Adrenal gland (tissue), 5 donors: ENCODE measurements at regions not wholly inside any gene's neighbourhood (a gene's known extent, or its start where the extent isn't known, plus 50 kb on each side); places are given as distances from the start of the nearest gene placed in this dataset.

Experiments
- CTCF ChIP-seq, 6 experiments: fragments of 450-650 bp in 4 of 6; fragments of 200-600 bp in 2 of 6; sonication (generic) in 1 of 6; IDR thresholded peaks; 1 replicate in 5 of 6; 2 replicates in 1 of 6; pipeline versions ENCODE4 v1.5.1 to v1.8.0; 2016 to 2021; ENCODE audit warnings: antibody characterized with exemption in 6 of 6, mild to moderate bottlenecking in 2 of 6, moderate library complexity in 1 of 6
- POLR2A ChIP-seq, 2 donors: fragments of 450-650 bp; IDR thresholded peaks; one replicate each; pipeline ENCODE4 v1.6.1; 2017; ENCODE audit warnings: antibody characterized with exemption in 2 of 2, mild to moderate bottlenecking in 2 of 2, moderate library complexity in 1 of 2
- donor health status: DM: no; HTN: no; CAD: no.

- TF ChIP-seq CTCF (IDR thresholded peaks at IDR 0.05) (no peak), POLR2A (IDR thresholded peaks at IDR 0.05) (no peak)
These were observed 431.8 kb upstream of the FAT3 start for GRCh38 chr11:91792779-91793262.
